ENCODE measurements at regions not wholly inside any gene's neighbourhood (a gene's known extent, or its start where the extent isn't known, plus 50 kb on each side); places are given as distances from the start of the nearest gene placed in this dataset.
A peak's percentile ranks its signal among the peaks of the same experiment; 100 is the strongest.

- DNase-seq (ENCODE audit: low spot score), result no peak
Measured at GRCh38 chr10:111739125-111739873, 444.3 kb downstream of the GPAM start.

- DNase-seq (ENCODE audit: low spot score), result no peak
Measured at GRCh38 chr10:111739874-111740139, 443.8 kb downstream of the GPAM start.

- DNase-seq (ENCODE audit: low spot score), result no peak
Measured at GRCh38 chr10:111745982-111746381, 437.6 kb downstream of the GPAM start.

- no peak for DNase-seq (ENCODE audit: low spot score)
Measured at GRCh38 chr10:111747751-111748150, 435.8 kb downstream of the GPAM start.

- DNase-seq (ENCODE audit: low spot score), result no peak
Measured at GRCh38 chr10:111748184-111748583, 435.4 kb downstream of the GPAM start.

GRCh38 chr10:111750165-111750849, 433.3 kb downstream of the GPAM start:
- no peak for DNase-seq (ENCODE audit: low spot score)

- DNase-seq (ENCODE audit: low spot score), result peak; percentile 15
Measured at GRCh38 chr10:111756217-111757061, 427.1 kb downstream of the GPAM start.

- DNase-seq (ENCODE audit: low spot score), result no peak
Measured at GRCh38 chr10:111758593-111758992, 425.0 kb downstream of the GPAM start.

- no peak for DNase-seq (ENCODE audit: low spot score)
Measured at GRCh38 chr10:111762114-111762513, 421.5 kb downstream of the GPAM start.

- DNase-seq (ENCODE audit: low spot score), result no peak
Measured at GRCh38 chr10:111765216-111765615, 418.3 kb downstream of the GPAM start.

- peak; percentile 54 for DNase-seq (ENCODE audit: low spot score)
Measured at GRCh38 chr10:111766464-111766863, 417.1 kb downstream of the GPAM start.

GRCh38 chr10:111767661-111768060, 415.9 kb downstream of the GPAM start:
- DNase-seq (ENCODE audit: low spot score), result no peak

- no peak for DNase-seq (ENCODE audit: low spot score)
Measured at GRCh38 chr10:111773950-111774349, 409.6 kb downstream of the GPAM start.

- no peak for DNase-seq (ENCODE audit: low spot score)
Measured at GRCh38 chr10:111774486-111774885, 409.1 kb downstream of the GPAM start.

GRCh38 chr10:111784436-111784835, 399.1 kb downstream of the GPAM start:
- no peak for DNase-seq (ENCODE audit: low spot score)

GRCh38 chr10:111784946-111785465, 398.6 kb downstream of the GPAM start:
- DNase-seq (ENCODE audit: low spot score), result no peak

- no peak for DNase-seq (ENCODE audit: low spot score)
Measured at GRCh38 chr10:111785921-111786320, 397.6 kb downstream of the GPAM start.

- no peak for DNase-seq (ENCODE audit: low spot score)
Measured at GRCh38 chr10:111789821-111790220, 393.7 kb downstream of the GPAM start.

- no peak for DNase-seq (ENCODE audit: low spot score)
Measured at GRCh38 chr10:111801841-111802240, 381.7 kb downstream of the GPAM start.

GRCh38 chr10:111804781-111805180, 378.8 kb downstream of the GPAM start:
- no peak for DNase-seq (ENCODE audit: low spot score)

- DNase-seq (ENCODE audit: low spot score), result no peak
Measured at GRCh38 chr10:111811517-111811916, 372.0 kb downstream of the GPAM start.

- no peak for DNase-seq (ENCODE audit: low spot score)
Measured at GRCh38 chr10:111820471-111820870, 363.1 kb downstream of the GPAM start.

- DNase-seq (ENCODE audit: low spot score), result no peak
Measured at GRCh38 chr10:111821871-111822270, 361.7 kb downstream of the GPAM start.
